Heart right ventricle (tissue), 16 donors: ENCODE measurements at regions not wholly inside any gene's neighbourhood (a gene's known extent, or its start where the extent isn't known, plus 50 kb on each side); places are given as distances from the start of the nearest gene placed in this dataset.

Experiments used
- ATAC-seq, 8 donors: fragments of 200-7000 bp; cut with Tn5 transposase; one replicate each; pipeline ENCODE4 v1.9.1; 2020; ENCODE audit warnings: mild to moderate bottlenecking in 8 of 8, moderate library complexity in 8 of 8, moderate number of reproducible peaks in 1 of 8
- DNase-seq, 2 donors: peaks; one replicate each; pipeline ENCODE4 v3.0.0-alpha.2; 2020
- H3K27ac ChIP-seq, 10 donors: fragments of 200-600 bp; sonication (generic) in 2 of 10; one replicate each; pipeline versions ENCODE4 v1.5.0 to v1.8.0; 2020 to 2022; ENCODE audit warnings: mild to moderate bottlenecking in 3 of 10
- H3K27me3 ChIP-seq, 7 donors: fragments of 200-600 bp; one replicate each; pipeline ENCODE4 v1.8.0; 2021 to 2022; ENCODE audit warnings: mild to moderate bottlenecking in 2 of 7
- H3K36me3 ChIP-seq, 9 donors: fragments of 200-600 bp; sonication (generic) in 1 of 9; one replicate each; pipeline versions ENCODE4 v1.5.0 to v1.8.0; 2020 to 2022; ENCODE audit warnings: mild to moderate bottlenecking in 2 of 9
- H3K4me1 ChIP-seq, 9 donors: fragments of 200-600 bp; sonication (generic) in 1 of 9; one replicate each; pipeline versions ENCODE4 v1.5.0 to v1.8.0; 2020 to 2022; ENCODE audit warnings: mild to moderate bottlenecking in 4 of 9
- H3K4me3 ChIP-seq, 10 donors: fragments of 200-600 bp; sonication (generic) in 2 of 10; one replicate each; pipeline versions ENCODE4 v1.5.0 to v1.8.0; 2020 to 2022; ENCODE audit warnings: mild to moderate bottlenecking in 7 of 10, moderate library complexity in 2 of 10
- H3K9me3 ChIP-seq, 11 donors: fragments of 200-600 bp in 10 of 11; sonication (generic) in 2 of 11; one replicate each; pipeline versions ENCODE4 v1.5.0 to v1.8.0; 2013 to 2022; ENCODE audit warnings: mild to moderate bottlenecking in 2 of 11, control low read depth in 1 of 11, moderate library complexity in 1 of 11
- WGBS, 2 donors: extraction: QIAGEN DNeasy Blood & Tissue Kit; methylation state at CpG; one replicate each; pipeline ENCODE4 v1.1.7; 2013; ENCODE audit warnings: inconsistent platforms in 1 of 2; 5-methylcytosine and 5-hydroxymethylcytosine counted together
- intact Hi-C, 10 donors: fragments of 100-400 bp; cut with DNase I; formaldehyde crosslinking; loops; one replicate each; pipeline versions ENCODE4 v1.11.1 to v1.14.2; 2022
- TF ChIP-seq, protein P1 (sequence below), 9 donors: fragments of 200-600 bp; sonication (generic) in 2 of 9; IDR thresholded peaks; one replicate each; pipeline versions ENCODE4 v1.5.0 to v1.8.0; 2021 to 2022; ENCODE audit warnings: antibody characterized with exemption in 9 of 9, mild to moderate bottlenecking in 5 of 9, moderate library complexity in 1 of 9
- donor health status: Arrhythmogenic right ventricular cardiomyopathy.
- donor health status: ischemic (EF 13 %, LVEDD 7.1; RV severe dilation, severe dysfunction).
- donor health status: healthy with polysubstance abuse.
- donor health status: DM: no; HTN: yes; CAD: no.
- donor health status: DM: no; HTN: no; CAD: no.
- donor health status: ischemic (EF 25% LVEDD 6.9; RV normal size, moderate dysfunction).
- donor health status: ischemic (EF 25% LVEDD 5.7; RV mildly dilated, moderate dysfunction).
- donor health status: healthy.
- donor health status: DM: yes; HTN: yes; CAD: no.
- donor health status: Ischemic cardiomyopathy.
- donor health status: ischemic (EF 35%, LVEDD 5.7; RV mildly dilated, moderate dysfunction).
- donor health status: nonischemic (EF 11% LVEDD 7.7; RV severe dilation, severe dysfunction).
- donor health status: DM: yes; HTN: yes; CAD: no.
- donor health status: PGD.
- donor health status: ischemic (EF 29% LVEDD 5.4; RV normal size, mild dysfunction).
- donor health status: nonischemic (EF 23%, LVEDD 6.1; RV moderate dilation, normal function).

DNA sequence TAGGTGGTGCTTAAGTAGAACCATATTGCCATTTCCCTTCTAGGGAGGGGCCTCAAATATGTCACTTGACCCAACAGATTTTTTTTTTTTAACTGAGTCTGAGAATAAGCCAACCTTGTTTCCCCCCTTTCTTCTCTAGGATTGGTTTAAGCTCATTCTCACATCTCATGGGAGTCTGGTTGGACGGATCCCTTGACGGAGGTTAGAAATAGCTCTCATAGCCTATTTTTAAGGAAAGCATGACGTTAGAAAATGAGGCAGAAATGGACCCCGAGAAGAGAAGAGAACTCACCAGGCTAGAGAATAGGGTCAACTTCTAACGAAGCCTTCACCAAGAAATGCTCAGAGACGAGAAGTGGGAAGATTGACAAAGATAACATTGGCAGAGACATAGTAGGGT is 95.1 kb upstream of the ZFHX3 start:
- ATAC-seq: peak in 7 of 8 donors; percentile 31 to 80 (median 68)
- WGBS, 2 donors: 61 to 64% methylated on average over 6 of the region's 6 CpGs

DNA sequence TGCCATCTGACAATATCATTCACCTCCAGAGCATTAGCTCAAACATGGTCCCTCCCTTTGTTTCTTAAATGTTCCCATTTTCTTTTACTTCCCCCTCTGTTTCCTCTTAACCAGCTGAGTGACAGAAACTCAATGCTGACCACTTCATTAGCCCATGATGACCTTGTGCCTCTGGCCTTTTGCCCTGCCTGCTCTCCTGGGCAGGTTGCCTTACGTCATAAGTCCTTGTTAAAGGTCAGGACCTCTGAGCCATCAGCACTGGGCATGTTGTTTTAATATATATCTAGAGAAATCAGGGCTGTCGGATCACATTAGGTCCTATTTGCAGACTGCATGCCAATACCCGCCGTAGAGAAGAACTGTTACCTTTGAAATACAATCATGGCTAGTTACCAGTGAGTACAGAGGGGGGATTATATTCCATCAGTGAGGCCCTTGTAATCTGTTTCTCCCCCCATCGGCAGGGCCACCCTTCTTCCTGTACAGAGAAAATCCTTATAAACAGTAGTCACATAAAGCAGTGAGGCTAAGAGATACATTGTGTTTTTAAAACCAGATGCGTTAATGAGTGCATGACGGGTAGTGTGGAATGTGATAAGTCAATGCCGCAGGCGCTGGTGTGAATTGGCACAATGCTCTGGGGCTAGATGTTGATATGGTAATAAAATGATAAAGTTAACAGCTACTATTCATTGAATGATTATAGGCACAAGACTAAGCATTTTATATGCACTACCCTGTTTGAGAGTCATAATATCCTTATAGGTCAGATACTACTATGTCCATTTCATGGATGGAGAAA is 94.3 kb upstream of the ZFHX3 start:
- no peak for ATAC-seq
- TF ChIP-seq, protein P1, sequence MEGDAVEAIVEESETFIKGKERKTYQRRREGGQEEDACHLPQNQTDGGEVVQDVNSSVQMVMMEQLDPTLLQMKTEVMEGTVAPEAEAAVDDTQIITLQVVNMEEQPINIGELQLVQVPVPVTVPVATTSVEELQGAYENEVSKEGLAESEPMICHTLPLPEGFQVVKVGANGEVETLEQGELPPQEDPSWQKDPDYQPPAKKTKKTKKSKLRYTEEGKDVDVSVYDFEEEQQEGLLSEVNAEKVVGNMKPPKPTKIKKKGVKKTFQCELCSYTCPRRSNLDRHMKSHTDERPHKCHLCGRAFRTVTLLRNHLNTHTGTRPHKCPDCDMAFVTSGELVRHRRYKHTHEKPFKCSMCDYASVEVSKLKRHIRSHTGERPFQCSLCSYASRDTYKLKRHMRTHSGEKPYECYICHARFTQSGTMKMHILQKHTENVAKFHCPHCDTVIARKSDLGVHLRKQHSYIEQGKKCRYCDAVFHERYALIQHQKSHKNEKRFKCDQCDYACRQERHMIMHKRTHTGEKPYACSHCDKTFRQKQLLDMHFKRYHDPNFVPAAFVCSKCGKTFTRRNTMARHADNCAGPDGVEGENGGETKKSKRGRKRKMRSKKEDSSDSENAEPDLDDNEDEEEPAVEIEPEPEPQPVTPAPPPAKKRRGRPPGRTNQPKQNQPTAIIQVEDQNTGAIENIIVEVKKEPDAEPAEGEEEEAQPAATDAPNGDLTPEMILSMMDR (IDR thresholded peaks at IDR 0.05): no peak
- 77 to 85% methylated on average over 9 of the region's 9 CpGs for WGBS, 2 donors
- Histone ChIP-seq H3K4me3 (no peak overlapping the region), H3K4me1 (peaks cover 0 to 15% (median 4%) of the 10 kb centered on the region in 9 donors), H3K36me3 (no peaks in the 10 kb centered on the region), H3K27me3 (no peaks in the 10 kb centered on the region), H3K9me3 (no peaks in the 10 kb centered on the region), H3K27ac (peak overlapping the region in 5 of 10 donors; percentile 24 to 86 (median 46))
- intact Hi-C loops: no loop called here
- no peak for DNase-seq

More for the DNA sequence above, 95.1 kb upstream of the ZFHX3 start:
- Histone ChIP-seq H3K4me3 (peak overlapping the region in 9 of 10 donors; percentile 23 to 56 (median 43)), H3K27ac (peak overlapping the region; percentile 22 to 86 (median 73)), H3K36me3 (no peaks in the 10 kb centered on the region), H3K27me3 (no peaks in the 10 kb centered on the region), H3K9me3 (no peaks in the 10 kb centered on the region), H3K4me1 (peaks cover 0 to 15% (median 4%) of the 10 kb centered on the region in 9 donors)
- intact Hi-C loops: no loop called here
- TF ChIP-seq, protein P1 (IDR thresholded peaks at IDR 0.05): no peak
- DNase-seq: no peak

DNA sequence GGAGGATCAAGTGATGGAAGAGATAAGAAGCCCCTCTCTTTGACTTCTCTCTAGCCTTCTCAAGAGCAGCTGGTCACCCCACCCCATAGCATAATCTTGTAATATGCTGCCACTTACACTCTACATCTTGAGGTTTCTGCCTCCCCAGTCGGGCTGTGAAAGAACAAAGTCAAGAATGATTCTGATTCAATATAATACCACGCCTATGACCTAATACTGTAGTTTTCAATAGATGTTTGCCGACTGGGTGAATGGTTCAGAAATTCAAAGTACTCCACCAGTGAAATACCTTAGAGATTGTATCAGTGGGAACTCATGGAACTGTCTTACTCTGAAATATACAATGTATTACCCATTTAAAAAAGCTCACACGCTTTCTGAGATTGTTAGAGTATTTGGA is 93.0 kb upstream of the ZFHX3 start:
- peaks cover 0 to 15% (median 4%) of the 10 kb centered on the region in 9 donors for H3K4me1 ChIP-seq
- ATAC-seq (no peak), DNase-seq (no peak)
- intact Hi-C loops: no loop called here
- no peaks in the 10 kb centered on the region for H3K27me3 ChIP-seq
- H3K9me3 ChIP-seq: no peaks in the 10 kb centered on the region
- no peak overlapping the region for H3K4me3 ChIP-seq
- no peak overlapping the region for H3K27ac ChIP-seq
- 84 to 86% methylated on average over 4 of the region's 4 CpGs for WGBS, 2 donors
- no peaks in the 10 kb centered on the region for H3K36me3 ChIP-seq
- TF ChIP-seq, protein P1 (IDR thresholded peaks at IDR 0.05): no peak

GRCh38 chr16:73131156-73131862 is 83.4 kb upstream of the ZFHX3 start:
- intact Hi-C loops: loop anchor here in 1 of 10 donors (10.0 kb wide), 1 partner anchor 57 kb away; no protein-coding TSS in a partner anchor
- Histone ChIP-seq H3K4me3 (no peak overlapping the region), H3K9me3 (peaks cover 0 to 9% (median 0%) of the 10 kb centered on the region in 11 donors), H3K27me3 (no peaks in the 10 kb centered on the region), H3K27ac (no peak overlapping the region), H3K4me1 (peaks cover 0 to 6% (median 0%) of the 10 kb centered on the region in 9 donors), H3K36me3 (no peaks in the 10 kb centered on the region)
- WGBS, 2 donors: 84% methylated on average over 7 of the region's 7 CpGs
- DNase-seq (no peak), ATAC-seq (no peak)
- TF ChIP-seq, protein P1 (IDR thresholded peaks at IDR 0.05): no peak
